Neural progenitor cell (in vitro differentiated cells): ENCODE measurements at regions not wholly inside any gene's neighbourhood (a gene's known extent, or its start where the extent isn't known, plus 50 kb on each side); places are given as distances from the start of the nearest gene placed in this dataset.

ENCODE experiments used
- EZH2phosphoT487 ChIP-seq: fragments of 200-600 bp; sonication (generic); IDR thresholded peaks from 2 replicates; pipeline ENCODE4 v1.6.1; 2017; ENCODE audit warnings: antibody characterized with exemption
- TF ChIP-seq, protein P1 (sequence below): fragments of 200-600 bp; sonication (generic); IDR thresholded peaks from 2 replicates; pipeline ENCODE4 v1.5.1; 2017; ENCODE audit warnings: antibody characterized with exemption, mild to moderate bottlenecking

- TF ChIP-seq, protein P1, sequence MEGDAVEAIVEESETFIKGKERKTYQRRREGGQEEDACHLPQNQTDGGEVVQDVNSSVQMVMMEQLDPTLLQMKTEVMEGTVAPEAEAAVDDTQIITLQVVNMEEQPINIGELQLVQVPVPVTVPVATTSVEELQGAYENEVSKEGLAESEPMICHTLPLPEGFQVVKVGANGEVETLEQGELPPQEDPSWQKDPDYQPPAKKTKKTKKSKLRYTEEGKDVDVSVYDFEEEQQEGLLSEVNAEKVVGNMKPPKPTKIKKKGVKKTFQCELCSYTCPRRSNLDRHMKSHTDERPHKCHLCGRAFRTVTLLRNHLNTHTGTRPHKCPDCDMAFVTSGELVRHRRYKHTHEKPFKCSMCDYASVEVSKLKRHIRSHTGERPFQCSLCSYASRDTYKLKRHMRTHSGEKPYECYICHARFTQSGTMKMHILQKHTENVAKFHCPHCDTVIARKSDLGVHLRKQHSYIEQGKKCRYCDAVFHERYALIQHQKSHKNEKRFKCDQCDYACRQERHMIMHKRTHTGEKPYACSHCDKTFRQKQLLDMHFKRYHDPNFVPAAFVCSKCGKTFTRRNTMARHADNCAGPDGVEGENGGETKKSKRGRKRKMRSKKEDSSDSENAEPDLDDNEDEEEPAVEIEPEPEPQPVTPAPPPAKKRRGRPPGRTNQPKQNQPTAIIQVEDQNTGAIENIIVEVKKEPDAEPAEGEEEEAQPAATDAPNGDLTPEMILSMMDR: no peak
- TF ChIP-seq EZH2phosphoT487: no peak
Measured at GRCh38 chr13:111004444-111004843, 89.6 kb upstream of the ANKRD10 start.
